ES-I3 (cell line): ENCODE measurements at regions not wholly inside any gene's neighbourhood (a gene's known extent, or its start where the extent isn't known, plus 50 kb on each side); places are given as distances from the start of the nearest gene placed in this dataset.

ENCODE experiments used
- H3K36me3 ChIP-seq: 2 replicates; pipeline ENCODE4 v1.6.1; 2013; ENCODE audit warnings: mild to moderate bottlenecking, low read length, control low read depth, moderate library complexity; ENCODE audit not compliant: insufficient read depth
- H3K4me1 ChIP-seq: 2 replicates; pipeline ENCODE4 v1.6.1; 2013; ENCODE audit warnings: mild to moderate bottlenecking, control low read depth, low read length; ENCODE audit not compliant: insufficient read depth
- H3K9ac ChIP-seq: 2 replicates; pipeline ENCODE4 v1.6.1; 2013; ENCODE audit warnings: low read depth, mild to moderate bottlenecking, low read length, moderate library complexity
- H3K9me3 ChIP-seq: 2 replicates; pipeline ENCODE4 v1.6.1; 2013; ENCODE audit warnings: mild to moderate bottlenecking, low read length, moderate library complexity; ENCODE audit not compliant: control insufficient read depth, insufficient read depth

DNA sequence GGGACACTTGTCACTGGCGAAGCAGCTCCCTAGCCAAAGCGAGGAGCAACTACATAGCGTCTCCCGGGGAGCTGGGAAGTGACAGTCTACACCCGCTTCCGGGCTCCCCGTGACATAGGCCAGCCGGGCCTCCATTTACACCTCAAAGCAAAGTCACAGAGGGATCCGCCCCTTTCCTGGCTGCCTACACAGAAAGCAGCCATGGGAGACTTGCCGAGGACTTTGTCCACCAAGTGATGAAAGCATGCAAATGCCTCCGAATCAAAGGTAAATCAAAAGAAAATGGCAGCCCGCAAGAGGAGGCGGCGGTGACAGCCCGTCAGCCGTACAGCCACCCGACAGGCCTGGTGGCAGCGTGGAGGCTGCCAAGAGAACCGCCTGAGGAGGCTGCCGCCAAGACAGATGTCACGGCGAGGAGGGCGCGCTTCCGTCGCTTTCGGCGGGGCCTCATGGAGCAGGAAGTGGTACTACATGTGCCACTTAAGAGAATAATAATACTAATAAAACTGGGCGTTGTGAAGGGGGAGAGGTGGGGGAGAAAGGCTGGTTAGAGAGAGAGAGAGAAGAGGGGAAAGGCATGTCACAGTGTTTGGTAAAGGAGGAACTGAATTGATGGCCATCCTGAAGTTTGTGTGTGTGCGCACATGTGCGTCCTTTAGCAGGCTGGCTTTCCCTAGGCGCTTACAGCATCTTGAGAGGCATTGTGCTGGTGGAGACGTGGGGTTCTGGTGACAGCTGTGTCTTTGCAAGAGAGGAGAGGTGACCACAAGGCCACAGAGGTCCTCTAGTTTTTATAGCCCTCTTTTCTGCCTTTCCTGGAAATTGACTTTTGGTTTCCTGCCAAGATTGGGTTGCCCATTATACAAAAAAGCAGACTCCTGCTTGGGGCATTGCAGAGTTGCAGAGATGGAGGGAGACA lies 661.7 kb downstream of the VRK1 start:
- no peaks in the 10 kb centered on the region; the same call in 1 of the 2 replicates for H3K4me1 ChIP-seq
- H3K36me3 ChIP-seq: no peaks in the 10 kb centered on the region
- H3K9me3 ChIP-seq: peaks cover 9% of the 10 kb centered on the region; the same call in 1 of the 2 replicates
- H3K9ac ChIP-seq: peak overlapping the region; percentile 70; the same call in 1 of the 2 replicates

DNA sequence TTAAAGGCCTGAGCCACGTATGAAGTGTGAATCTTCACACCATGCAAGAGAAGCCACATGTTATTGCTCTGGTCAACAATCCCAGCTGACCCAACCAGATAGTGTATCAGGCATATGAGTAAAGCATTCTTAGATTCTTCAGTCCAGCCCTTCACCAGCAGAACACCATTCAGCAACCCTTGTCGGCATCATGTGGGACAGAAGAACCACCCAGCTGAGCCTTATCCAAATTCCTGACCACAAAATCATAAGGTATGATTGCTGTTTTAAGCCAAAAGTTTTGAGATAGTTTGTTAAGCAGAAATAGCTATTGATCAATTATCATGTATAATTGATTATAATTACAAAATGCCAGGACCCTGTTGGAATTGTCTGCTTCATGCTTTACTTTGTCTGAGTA lies 664.9 kb downstream of the VRK1 start:
- Histone ChIP-seq H3K9me3 (peaks cover 9% of the 10 kb centered on the region; the same call in 1 of the 2 replicates), H3K4me1 (no peaks in the 10 kb centered on the region; the same call in 1 of the 2 replicates), H3K36me3 (no peaks in the 10 kb centered on the region), H3K9ac (no peak overlapping the region)

DNA sequence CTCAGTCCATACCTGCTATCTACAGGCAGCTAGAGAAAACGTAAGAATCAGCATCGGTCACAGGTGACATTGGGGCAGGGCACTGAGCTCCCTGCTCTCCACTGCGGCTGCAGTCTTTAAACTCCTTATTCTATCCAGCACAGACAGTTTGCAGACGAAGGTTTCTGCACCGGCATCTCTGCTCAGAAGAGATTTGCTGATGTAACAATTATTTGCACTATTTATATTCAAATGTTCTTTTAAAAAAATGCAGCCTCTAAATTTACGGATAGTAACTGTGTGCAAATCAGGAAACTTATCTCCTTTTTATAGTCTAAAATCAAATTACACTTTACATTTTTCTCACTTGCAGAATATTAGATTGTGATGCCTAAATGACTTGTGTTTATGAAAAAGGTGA lies 671.0 kb downstream of the VRK1 start:
- no peaks in the 10 kb centered on the region for H3K9me3 ChIP-seq

DNA sequence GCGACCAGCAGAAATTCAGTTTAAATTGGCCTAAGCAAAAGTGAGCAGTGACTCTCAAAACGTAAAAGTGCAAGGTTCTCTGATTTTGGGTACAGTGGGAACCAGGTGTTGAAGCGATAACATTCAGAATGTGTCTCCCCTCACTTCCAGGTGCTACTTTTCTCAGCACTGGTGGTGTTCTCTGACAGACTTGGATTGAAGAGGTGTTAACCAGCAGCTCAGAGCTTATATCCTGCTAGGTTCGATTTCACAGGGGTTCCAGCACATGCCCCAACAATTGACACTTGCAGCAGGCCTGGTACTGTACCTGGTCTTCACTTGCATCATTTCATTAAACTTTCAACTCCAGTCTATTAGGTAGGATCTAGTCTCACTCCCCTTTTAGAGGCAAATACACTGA lies 680.2 kb downstream of the VRK1 start:
- Histone ChIP-seq H3K36me3 (no peaks in the 10 kb centered on the region), H3K4me1 (no peaks in the 10 kb centered on the region; the same call in 1 of the 2 replicates), H3K9me3 (no peaks in the 10 kb centered on the region), H3K9ac (no peak overlapping the region)

More for the DNA sequence above, 671.0 kb downstream of the VRK1 start:
- H3K4me1 ChIP-seq: no peaks in the 10 kb centered on the region; the same call in 1 of the 2 replicates
- H3K9ac ChIP-seq: no peak overlapping the region
- no peaks in the 10 kb centered on the region for H3K36me3 ChIP-seq

DNA sequence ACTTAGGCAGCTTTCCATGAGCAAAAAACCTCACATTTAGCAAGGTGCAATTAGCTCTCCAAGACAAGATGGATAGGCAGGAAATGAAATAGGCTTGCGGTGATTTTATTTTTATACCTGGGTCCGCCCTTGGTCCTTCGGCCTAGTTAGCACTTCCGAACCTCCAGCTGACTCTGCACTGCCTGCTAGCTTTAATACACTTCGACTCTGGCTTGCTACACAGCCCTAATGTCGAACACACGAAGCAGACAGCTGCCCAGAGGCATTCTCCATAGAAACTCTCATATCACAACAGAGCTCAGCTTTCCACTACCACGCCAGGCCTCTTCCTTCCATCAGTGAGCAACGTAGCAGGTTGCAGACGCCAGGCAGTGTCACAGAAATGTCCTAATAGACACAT lies 688.0 kb downstream of the VRK1 start:
- Histone ChIP-seq H3K36me3 (no peaks in the 10 kb centered on the region), H3K9ac (no peak overlapping the region), H3K9me3 (no peaks in the 10 kb centered on the region), H3K4me1 (no peaks in the 10 kb centered on the region)

DNA sequence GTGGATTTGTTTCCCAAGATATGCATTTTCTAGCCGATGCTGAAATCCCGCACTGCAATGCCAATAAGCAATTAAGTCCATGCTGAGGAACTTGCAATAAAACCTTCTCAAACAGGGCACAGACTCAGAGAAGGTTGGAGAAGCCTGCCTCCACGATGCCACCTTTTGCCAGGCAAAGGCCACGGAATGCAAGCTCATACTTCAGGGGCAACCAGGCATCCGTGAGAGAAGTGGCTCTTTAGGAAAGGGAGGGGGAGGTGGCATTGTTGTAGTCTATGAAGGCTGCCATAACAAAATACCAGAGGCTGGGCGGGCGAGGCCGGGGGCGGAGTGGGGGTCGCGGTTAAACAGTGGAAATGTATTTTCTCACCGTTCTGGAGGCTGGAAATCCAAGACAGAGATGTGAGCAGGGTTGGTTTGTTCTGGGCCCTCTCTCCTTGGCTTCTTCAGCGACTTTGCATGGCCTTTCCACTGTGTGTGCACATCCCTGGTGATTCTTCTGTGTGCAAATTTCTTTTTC lies 689.5 kb downstream of the VRK1 start:
- H3K9me3 ChIP-seq: no peaks in the 10 kb centered on the region
- H3K36me3 ChIP-seq: no peaks in the 10 kb centered on the region
- no peak overlapping the region for H3K9ac ChIP-seq
- no peaks in the 10 kb centered on the region for H3K4me1 ChIP-seq

DNA sequence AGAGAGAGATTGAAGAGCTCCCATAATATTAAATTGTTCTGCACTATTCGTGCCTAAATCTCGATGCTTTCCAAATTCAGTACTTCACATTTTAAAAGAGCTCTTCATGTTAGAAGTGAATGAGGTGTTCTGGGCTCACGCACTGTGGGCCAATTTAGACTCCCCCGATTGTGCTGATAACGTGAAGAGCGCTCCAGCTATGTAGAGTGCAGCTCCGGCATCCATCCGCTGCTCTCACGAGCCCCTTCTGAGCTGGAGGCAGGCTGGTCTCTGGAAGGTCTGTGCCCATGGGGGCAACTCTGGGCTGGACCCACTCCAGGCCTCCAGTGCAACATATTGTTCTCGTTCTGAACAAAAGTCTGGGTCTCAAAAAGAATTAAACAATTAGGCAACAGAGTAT lies 692.6 kb downstream of the VRK1 start:
- no peaks in the 10 kb centered on the region for H3K36me3 ChIP-seq
- no peaks in the 10 kb centered on the region; the same call in 1 of the 2 replicates for H3K9me3 ChIP-seq
- H3K4me1 ChIP-seq: no peaks in the 10 kb centered on the region
- no peak overlapping the region for H3K9ac ChIP-seq

DNA sequence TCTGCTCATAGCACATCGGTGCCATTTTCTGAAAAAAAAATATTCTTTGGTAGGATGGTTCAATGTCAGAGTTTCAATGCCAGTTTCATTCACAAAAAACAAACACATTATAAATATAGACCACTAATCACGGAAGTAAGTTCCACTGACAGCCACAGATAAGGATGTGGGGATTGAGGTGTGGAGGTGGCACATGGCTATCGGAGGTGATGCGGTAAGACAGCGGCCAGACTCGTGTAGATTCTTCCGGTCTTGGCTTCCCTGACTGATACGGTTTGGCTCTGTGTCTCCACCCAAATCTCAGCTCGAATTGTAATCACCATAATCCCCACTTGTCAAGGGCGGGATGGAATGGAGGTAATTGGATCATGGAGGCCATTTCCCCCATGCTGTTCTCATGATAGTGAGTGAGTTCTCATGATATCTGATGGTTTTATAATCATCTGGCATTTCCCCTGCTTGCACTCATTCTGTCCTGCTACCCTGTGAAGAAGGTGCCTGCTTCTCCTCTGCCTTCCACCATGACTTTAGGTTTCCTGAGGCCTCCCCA lies 693.4 kb downstream of the VRK1 start:
- H3K4me1 ChIP-seq: no peaks in the 10 kb centered on the region
- no peaks in the 10 kb centered on the region for H3K36me3 ChIP-seq
- H3K9me3 ChIP-seq: no peaks in the 10 kb centered on the region; the same call in 1 of the 2 replicates
- no peak overlapping the region for H3K9ac ChIP-seq

DNA sequence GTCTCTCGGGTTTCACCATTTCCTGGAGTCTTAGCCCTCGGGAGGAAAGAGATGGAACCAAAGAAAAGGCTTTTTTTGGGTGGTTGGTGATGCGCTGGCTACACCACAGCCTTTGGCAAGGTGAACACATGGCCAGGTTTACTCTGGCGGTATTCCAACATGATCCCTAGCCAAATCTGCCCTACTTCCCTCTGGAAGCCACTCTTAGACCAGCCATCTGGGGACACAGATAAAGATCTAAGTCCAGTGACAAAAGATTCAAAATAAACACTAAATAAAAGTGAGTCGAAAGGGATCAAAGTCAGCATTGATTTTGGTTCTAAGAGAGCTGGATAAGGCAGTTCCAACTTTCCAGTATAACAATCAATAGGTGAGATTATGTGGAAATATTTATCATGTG lies 694.5 kb downstream of the VRK1 start:
- no peaks in the 10 kb centered on the region for H3K36me3 ChIP-seq
- H3K9me3 ChIP-seq: no peaks in the 10 kb centered on the region; the same call in 1 of the 2 replicates
- no peaks in the 10 kb centered on the region; the same call in 1 of the 2 replicates for H3K4me1 ChIP-seq
- no peak overlapping the region for H3K9ac ChIP-seq

DNA sequence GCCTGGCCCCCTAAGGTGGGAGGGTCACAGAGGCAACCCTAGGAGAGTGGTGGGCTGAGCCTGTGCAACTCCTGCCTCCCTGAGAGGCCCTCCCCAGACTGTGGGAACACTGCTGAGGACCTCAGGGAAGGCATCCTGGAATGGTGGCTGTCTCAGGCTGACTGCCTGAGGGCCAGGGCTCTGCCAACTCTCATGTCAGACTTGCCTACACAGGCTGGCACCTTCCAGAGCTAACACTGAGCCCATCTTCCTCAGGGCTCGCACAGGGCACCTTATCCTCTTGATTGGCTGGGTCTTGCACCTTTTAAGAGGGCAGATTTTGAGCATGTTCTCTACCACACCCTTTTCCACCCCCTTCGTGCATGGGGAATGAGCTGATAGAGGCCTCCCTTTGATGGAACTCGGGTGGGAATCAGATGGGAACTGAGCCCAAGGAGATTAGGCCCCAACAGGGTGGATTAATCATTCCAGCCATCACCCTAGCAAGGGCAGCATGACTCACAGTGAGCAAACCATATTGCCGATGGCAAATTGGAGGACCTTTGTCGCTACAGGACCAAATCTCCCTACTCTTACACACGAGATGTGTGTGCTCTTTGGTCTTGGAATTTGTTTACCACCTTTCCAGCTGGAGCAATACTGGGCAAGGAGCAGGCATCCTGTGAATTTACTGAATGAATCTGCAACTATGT lies 702.8 kb downstream of the VRK1 start:
- H3K4me1 ChIP-seq: no peaks in the 10 kb centered on the region; the same call in 1 of the 2 replicates
- no peaks in the 10 kb centered on the region for H3K36me3 ChIP-seq
- no peaks in the 10 kb centered on the region for H3K9me3 ChIP-seq
- H3K9ac ChIP-seq: no peak overlapping the region

DNA sequence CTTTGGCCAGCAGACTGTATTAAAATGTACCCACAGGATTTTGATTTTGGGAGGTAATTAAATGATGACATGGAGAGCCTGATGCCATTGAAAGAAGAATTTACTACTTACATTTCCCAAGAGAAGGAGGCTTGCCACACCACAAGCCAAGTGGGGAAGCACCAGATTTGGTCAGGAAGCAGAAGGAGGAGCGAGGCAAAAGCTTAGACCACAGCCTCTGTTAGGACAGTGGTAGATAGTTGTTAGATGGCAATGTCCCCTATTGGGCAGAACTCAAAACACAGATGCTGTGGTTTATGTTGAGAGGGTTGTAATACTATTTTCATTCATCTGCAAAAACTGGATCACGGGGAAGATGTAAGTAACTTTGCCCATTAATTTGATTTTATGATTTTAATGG lies 709.4 kb downstream of the VRK1 start:
- Histone ChIP-seq H3K36me3 (no peaks in the 10 kb centered on the region), H3K4me1 (no peaks in the 10 kb centered on the region), H3K9me3 (peaks cover 7% of the 10 kb centered on the region; the same call in 1 of the 2 replicates), H3K9ac (no peak overlapping the region)

DNA sequence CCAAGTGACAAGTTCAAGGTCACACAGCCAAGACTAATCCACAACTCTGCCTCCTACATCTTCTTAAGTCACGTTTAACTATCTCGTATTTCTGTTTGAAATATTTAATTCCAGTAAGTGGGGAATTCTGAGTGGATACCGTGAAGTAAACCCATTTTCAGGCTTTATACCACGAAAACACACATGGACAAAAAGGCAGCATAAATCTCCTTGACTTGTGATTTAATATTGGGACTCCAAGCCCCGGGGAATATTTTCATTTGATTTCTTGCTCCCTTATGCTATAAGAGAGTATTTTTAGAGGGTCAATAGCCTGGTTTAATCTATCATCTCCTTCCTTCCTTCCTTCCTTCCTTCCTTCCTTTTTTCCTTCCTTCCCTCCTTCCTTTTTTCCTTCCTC lies 716.7 kb downstream of the VRK1 start:
- no peaks in the 10 kb centered on the region for H3K36me3 ChIP-seq
- no peak overlapping the region for H3K9ac ChIP-seq
- H3K4me1 ChIP-seq: no peaks in the 10 kb centered on the region
- H3K9me3 ChIP-seq: no peaks in the 10 kb centered on the region; the same call in 1 of the 2 replicates

DNA sequence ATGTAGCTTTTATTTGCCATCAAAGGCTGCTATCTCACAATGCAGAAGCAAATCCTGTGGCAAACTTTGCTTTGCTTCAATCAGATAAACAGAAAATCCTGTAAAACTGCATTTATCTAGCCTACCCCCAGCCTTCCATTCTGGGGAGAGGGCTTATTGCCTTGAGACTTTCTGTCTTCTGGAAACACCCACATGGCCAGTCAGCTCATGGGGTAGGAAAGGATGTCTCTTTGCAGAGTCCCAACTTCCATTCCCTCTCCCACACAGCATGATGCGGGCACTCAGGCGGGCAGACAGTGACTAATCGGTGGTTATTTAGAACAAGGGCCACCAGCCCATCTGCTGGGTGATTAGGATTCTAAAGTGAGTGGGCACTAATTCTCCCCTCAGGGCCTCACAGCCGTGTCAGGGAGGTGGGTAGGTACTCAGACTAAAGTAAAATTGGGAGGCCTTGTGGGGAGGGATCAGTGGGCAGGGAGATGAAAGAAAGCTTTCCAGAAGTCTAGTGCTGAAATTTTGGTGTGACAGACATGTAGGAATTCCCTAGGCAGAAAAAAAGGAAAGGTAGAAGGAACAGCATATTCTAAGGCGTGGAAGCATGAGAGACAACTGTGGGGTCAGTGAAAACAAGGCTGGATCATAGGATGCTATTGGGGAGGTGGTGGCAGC lies 720.5 kb downstream of the VRK1 start:
- Histone ChIP-seq H3K4me1 (no peaks in the 10 kb centered on the region), H3K36me3 (no peaks in the 10 kb centered on the region), H3K9ac (no peak overlapping the region), H3K9me3 (no peaks in the 10 kb centered on the region)

DNA sequence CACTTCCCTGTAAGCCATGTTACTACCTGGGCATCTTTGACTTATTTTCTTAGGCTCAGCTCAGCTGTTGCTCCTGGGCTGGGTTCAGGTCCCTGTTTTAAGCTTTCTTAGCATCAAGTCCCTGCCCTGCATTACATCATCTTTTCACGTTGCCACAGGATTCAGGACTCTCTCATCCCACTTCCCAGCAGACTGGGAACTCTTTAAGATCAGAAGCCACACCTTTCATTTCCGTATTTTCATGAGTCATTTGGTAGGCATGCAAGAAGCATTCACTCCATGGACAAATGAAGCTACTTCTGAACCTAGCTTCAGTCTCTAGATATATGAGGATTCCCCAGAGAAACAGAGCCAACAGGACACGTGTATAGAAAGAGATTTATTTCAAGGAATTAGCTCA lies 726.8 kb downstream of the VRK1 start:
- Histone ChIP-seq H3K9ac (no peak overlapping the region), H3K4me1 (0 out of 2 replicates have a peak, but pooled peaks cover 4% of the 10 kb centered on the region), H3K36me3 (no peaks in the 10 kb centered on the region), H3K9me3 (no peaks in the 10 kb centered on the region)
